HG02678 (cell line): ENCODE measurements at regions not wholly inside any gene's neighbourhood (a gene's known extent, or its start where the extent isn't known, plus 50 kb on each side); places are given as distances from the start of the nearest gene placed in this dataset.

Experiments
- ATAC-seq: cut with Tn5 transposase; IDR thresholded peaks from one replicate; pipeline ENCODE4 v1.9.1; 2021; ENCODE audit warnings: mild to moderate bottlenecking, moderate library complexity; ENCODE audit not compliant: unreplicated experiment

- ATAC-seq, result no peak
Measured at GRCh38 chr7:108947526-108947925, 377.9 kb downstream of the DNAJB9 start.

- ATAC-seq, result no peak
Measured at GRCh38 chr7:108972004-108972403, 402.3 kb downstream of the DNAJB9 start.

- ATAC-seq, result no peak
Measured at GRCh38 chr7:108973075-108973474, 403.4 kb downstream of the DNAJB9 start.

GRCh38 chr7:108974641-108975040 is 405.0 kb downstream of the DNAJB9 start:
- no peak for ATAC-seq

GRCh38 chr7:108985037-108985436 is 415.4 kb downstream of the DNAJB9 start:
- ATAC-seq, result no peak

GRCh38 chr7:108989319-108989718 is 419.6 kb downstream of the DNAJB9 start:
- ATAC-seq, result no peak

GRCh38 chr7:108997480-108997879 is 427.8 kb downstream of the DNAJB9 start:
- no peak for ATAC-seq

GRCh38 chr7:109003742-109004141 is 434.1 kb downstream of the DNAJB9 start:
- no peak for ATAC-seq

- no peak for ATAC-seq
Measured at GRCh38 chr7:109009636-109010035, 440.0 kb downstream of the DNAJB9 start.

GRCh38 chr7:109020251-109020650 is 450.6 kb downstream of the DNAJB9 start:
- no peak for ATAC-seq

GRCh38 chr7:109021390-109021789 is 451.7 kb downstream of the DNAJB9 start:
- no peak for ATAC-seq

- ATAC-seq, result no peak
Measured at GRCh38 chr7:109029866-109030265, 460.2 kb downstream of the DNAJB9 start.

GRCh38 chr7:109044691-109045090 is 475.0 kb downstream of the DNAJB9 start:
- no peak for ATAC-seq

GRCh38 chr7:109049366-109049765 is 479.7 kb downstream of the DNAJB9 start:
- ATAC-seq, result no peak

GRCh38 chr7:109059089-109059488 is 489.4 kb downstream of the DNAJB9 start:
- no peak for ATAC-seq

- no peak for ATAC-seq
Measured at GRCh38 chr7:109062798-109063197, 493.1 kb downstream of the DNAJB9 start.

- ATAC-seq, result no peak
Measured at GRCh38 chr7:109073543-109073942, 503.9 kb downstream of the DNAJB9 start.

GRCh38 chr7:109076396-109076972 is 506.8 kb downstream of the DNAJB9 start:
- ATAC-seq, result no peak

- no peak for ATAC-seq
Measured at GRCh38 chr7:109091042-109091441, 521.4 kb downstream of the DNAJB9 start.

GRCh38 chr7:109092268-109092667 is 522.6 kb downstream of the DNAJB9 start:
- ATAC-seq, result no peak

- ATAC-seq, result no peak
Measured at GRCh38 chr7:109101332-109101731, 531.7 kb downstream of the DNAJB9 start.

GRCh38 chr7:109109558-109109957 is 539.9 kb downstream of the DNAJB9 start:
- ATAC-seq, result no peak

GRCh38 chr7:109111086-109111485 is 541.4 kb downstream of the DNAJB9 start:
- ATAC-seq, result no peak
